Gastroesophageal sphincter (tissue), 4 donors: ENCODE measurements at regions not wholly inside any gene's neighbourhood (a gene's known extent, or its start where the extent isn't known, plus 50 kb on each side); places are given as distances from the start of the nearest gene placed in this dataset.
"Not testable (repeated sequence)": the region's sequence is repeated elsewhere in the genome, so short reads cannot be mapped to it uniquely, and the experiment has no call there.

Experiments
- ATAC-seq: fragments of 150-250 bp; one replicate; pipeline ENCODE4 v1.9.1; 2016; ENCODE audit warnings: mild to moderate bottlenecking, moderate library complexity
- H3K27ac ChIP-seq, 4 donors: fragments of 200-600 bp; sonication (generic) in 3 of 4; 1 replicate in 3 of 4; 2 replicates in 1 of 4; pipeline ENCODE4 v1.5.1; 2016 to 2019
- H3K27me3 ChIP-seq: fragments of 200-600 bp; sonication (generic); one replicate; pipeline ENCODE4 v1.5.1; 2019
- H3K36me3 ChIP-seq, 2 donors: fragments of 200-600 bp; sonication (generic); one replicate each; pipeline ENCODE4 v1.5.1; 2019; ENCODE audit warnings: control low read depth in 1 of 2
- H3K4me1 ChIP-seq, 3 donors: fragments of 200-600 bp; sonication (generic); 1 replicate in 2 of 3; 2 replicates in 1 of 3; pipeline ENCODE4 v1.5.1; 2016 to 2019; ENCODE audit warnings: control low read depth in 2 of 3
- H3K4me3 ChIP-seq, 2 donors: fragments of 200-600 bp; sonication (generic); one replicate each; pipeline ENCODE4 v1.5.1; 2019; ENCODE audit warnings: mild to moderate bottlenecking in 1 of 2, moderate library complexity in 1 of 2
- H3K9me3 ChIP-seq, 3 donors: fragments of 200-600 bp; sonication (generic); one replicate each; pipeline ENCODE4 v1.5.1; 2017 to 2019; ENCODE audit warnings: control low read depth in 2 of 3
- CTCF ChIP-seq, 4 experiments: fragments of 200-600 bp in 2 of 4; fragments of 450-650 bp in 2 of 4; sonication (generic) in 1 of 4; IDR thresholded peaks; one replicate each; pipeline ENCODE4 v1.5.1; 2017 to 2019; ENCODE audit warnings: antibody characterized with exemption in 4 of 4, mild to moderate bottlenecking in 2 of 4, moderate library complexity in 2 of 4
- EP300 ChIP-seq: sonication (generic); formaldehyde crosslinking; IDR thresholded peaks from one replicate; pipeline ENCODE4 v1.6.1; 2017; ENCODE audit warnings: antibody characterized with exemption, mild to moderate bottlenecking
- POLR2A ChIP-seq, 2 donors: fragments of 450-650 bp; IDR thresholded peaks; one replicate each; pipeline ENCODE4 v1.6.1; 2017; ENCODE audit warnings: antibody characterized with exemption in 2 of 2, mild to moderate bottlenecking in 2 of 2, moderate library complexity in 1 of 2
- POLR2AphosphoS5 ChIP-seq: sonication (generic); formaldehyde crosslinking; IDR thresholded peaks from one replicate; pipeline ENCODE4 v1.6.1; 2017; ENCODE audit warnings: antibody characterized with exemption
- WGBS, 2 donors: methylation state at CpG; one replicate each; pipeline ENCODE4 v1.1.5; 2018; ENCODE audit warnings: low coverage in 1 of 2; 5-methylcytosine and 5-hydroxymethylcytosine counted together

DNA sequence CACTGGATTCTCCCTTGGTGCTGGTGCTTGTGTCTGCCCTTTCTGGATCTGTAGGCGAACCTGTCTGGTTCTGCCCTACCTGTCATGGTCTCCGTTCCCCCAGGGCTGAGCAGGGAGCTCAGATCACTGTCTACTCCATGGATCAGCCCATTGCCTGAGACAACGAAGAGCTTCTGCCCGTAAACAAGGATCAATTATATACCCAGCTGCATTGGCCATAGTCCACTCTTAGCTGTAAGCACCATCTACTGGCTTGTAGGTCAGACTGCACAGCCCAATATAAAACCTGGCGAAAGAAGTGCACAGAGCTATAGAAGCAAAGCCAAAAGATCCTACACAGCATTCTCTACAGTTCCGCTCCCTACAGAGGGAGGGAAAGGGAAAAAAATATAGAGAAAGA, 181.5 kb upstream of the RPS23 start:
- TF ChIP-seq EP300 (no peak), CTCF (IDR thresholded peaks at IDR 0.05) (no peak), POLR2AphosphoS5 (no peak), POLR2A (IDR thresholded peaks at IDR 0.05) (no peak)
- no peak for ATAC-seq
- H3K4me1 ChIP-seq = no peaks in the 10 kb centered on the region
- no peaks in the 10 kb centered on the region for H3K36me3 ChIP-seq
- peaks cover 0 to 20% (median 0%) of the 10 kb centered on the region in 3 donors for H3K9me3 ChIP-seq
- no peak overlapping the region for H3K4me3 ChIP-seq
- WGBS, 2 donors = 96 to 100% methylated on average over 2 to 4 of the region's 6 CpGs
- no peak overlapping the region for H3K27ac ChIP-seq
- no peaks in the 10 kb centered on the region for H3K27me3 ChIP-seq

DNA sequence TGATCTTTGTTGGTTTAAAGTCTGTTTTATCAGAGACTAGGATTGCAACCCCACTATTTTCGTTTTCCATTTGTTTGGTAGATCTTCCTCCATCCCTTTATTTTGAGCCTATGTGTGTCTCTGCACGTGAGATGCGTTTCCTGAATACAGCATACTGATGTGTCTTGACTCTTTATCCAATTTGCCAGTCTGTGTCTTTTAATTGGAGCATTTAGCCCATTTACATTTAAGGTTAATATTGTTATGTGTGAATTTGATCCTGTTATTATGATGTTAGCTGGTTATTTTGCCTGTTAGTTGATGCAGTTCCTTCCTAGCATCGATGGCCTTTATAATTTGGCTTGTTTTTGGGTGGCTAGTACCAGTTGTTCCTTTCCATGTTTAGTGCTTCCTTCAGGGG, 177.2 kb upstream of the RPS23 start:
- WGBS, 2 donors = 95 to 97% methylated on average over 4 of the region's 4 CpGs
- H3K4me3 ChIP-seq, H3K27me3 ChIP-seq, ATAC-seq, H3K27ac ChIP-seq, H3K4me1 ChIP-seq, H3K36me3 ChIP-seq: not testable (repeated sequence)
- H3K9me3 ChIP-seq = peaks cover 0 to 20% (median 0%) of the 10 kb centered on the region in 3 donors

DNA sequence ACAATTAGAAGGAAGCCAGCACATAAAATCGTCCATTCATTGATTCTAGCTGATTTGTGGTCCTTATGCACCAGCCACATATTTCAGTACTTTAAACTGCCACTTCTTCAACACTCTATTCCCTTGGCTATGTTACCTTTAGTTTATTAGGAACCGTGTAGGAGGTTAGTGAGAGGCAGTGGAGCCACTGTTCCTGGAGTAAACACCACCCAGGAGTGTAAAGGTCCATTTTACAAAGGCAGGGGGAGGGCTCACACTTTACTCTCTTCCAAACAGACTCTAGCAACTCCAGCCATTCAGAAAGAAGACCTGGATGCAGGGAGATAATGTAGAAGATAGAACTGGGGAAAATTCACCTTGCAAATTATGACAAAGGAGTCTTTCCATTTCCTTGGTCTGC, 170.2 kb upstream of the RPS23 start:
- Histone ChIP-seq H3K4me3 (no peak overlapping the region), H3K4me1 (peaks cover 0 to 9% (median 0%) of the 10 kb centered on the region in 3 donors), H3K27ac (no peak overlapping the region), H3K9me3 (peaks cover 0 to 7% (median 0%) of the 10 kb centered on the region in 3 donors), H3K36me3 (no peaks in the 10 kb centered on the region), H3K27me3 (no peaks in the 10 kb centered on the region)
- no peak for ATAC-seq
- TF ChIP-seq POLR2A (IDR thresholded peaks at IDR 0.05) = no peak
- no peak for TF ChIP-seq CTCF (IDR thresholded peaks at IDR 0.05)
- no peak for TF ChIP-seq POLR2AphosphoS5
- TF ChIP-seq EP300 = no peak
- 36% methylated on average over 2 of the region's 2 CpGs; no CpG with 5 or more reads in 1 of the 2 donors for WGBS, 2 donors

- WGBS, 2 donors = 84 to 90% methylated on average over 4 to 7 of the region's 7 CpGs
- no peak overlapping the region for H3K27ac ChIP-seq
- no peaks in the 10 kb centered on the region for H3K27me3 ChIP-seq
- no peaks in the 10 kb centered on the region for H3K36me3 ChIP-seq
- H3K9me3 ChIP-seq = peaks cover 0 to 7% (median 0%) of the 10 kb centered on the region in 3 donors
- peaks cover 0 to 9% (median 0%) of the 10 kb centered on the region in 3 donors for H3K4me1 ChIP-seq
- no peak overlapping the region for H3K4me3 ChIP-seq
- TF ChIP-seq POLR2A (IDR thresholded peaks at IDR 0.05) = no peak
- TF ChIP-seq EP300 = no peak
- no peak for TF ChIP-seq CTCF (IDR thresholded peaks at IDR 0.05)
- no peak for TF ChIP-seq POLR2AphosphoS5
- ATAC-seq = no peak
Observed at GRCh38 chr5:82447913-82448312, 169.8 kb upstream of the RPS23 start.

DNA sequence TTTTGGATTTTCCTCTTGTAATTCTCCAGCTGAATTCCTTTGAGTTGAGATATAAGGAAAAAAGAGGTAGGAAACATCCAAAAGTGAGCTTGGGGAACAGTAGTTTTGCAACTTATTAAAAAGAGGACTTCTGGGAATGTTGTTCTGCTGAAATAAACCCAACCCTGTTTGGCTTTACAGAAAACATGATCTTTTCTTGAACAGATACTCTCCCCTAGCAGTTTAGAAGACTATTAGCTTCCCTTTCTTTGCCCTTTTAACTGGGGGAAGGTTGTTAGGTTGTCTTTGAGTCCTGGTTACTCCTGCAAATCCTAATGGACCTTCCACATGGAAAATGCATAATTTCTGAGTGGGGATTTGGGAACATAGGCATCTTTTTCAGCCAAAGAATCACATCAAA, 168.7 kb upstream of the RPS23 start:
- Histone ChIP-seq H3K27ac (no peak overlapping the region), H3K36me3 (no peaks in the 10 kb centered on the region), H3K9me3 (no peaks in the 10 kb centered on the region), H3K4me1 (peaks cover 0 to 9% (median 0%) of the 10 kb centered on the region in 3 donors), H3K27me3 (no peaks in the 10 kb centered on the region), H3K4me3 (no peak overlapping the region)
- TF ChIP-seq CTCF (IDR thresholded peaks at IDR 0.05) = no peak
- no peak for TF ChIP-seq POLR2AphosphoS5
- TF ChIP-seq EP300 = no peak
- TF ChIP-seq POLR2A (IDR thresholded peaks at IDR 0.05) = no peak
- ATAC-seq = peak; percentile 52
